IMR-90 (cell line): ENCODE measurements at regions not wholly inside any gene's neighbourhood (a gene's known extent, or its start where the extent isn't known, plus 50 kb on each side); places are given as distances from the start of the nearest gene placed in this dataset.

ENCODE experiments used
- CHD1 ChIP-seq: IDR thresholded peaks from 2 replicates; pipeline ENCODE4 v1.6.1; 2012; ENCODE audit warnings: low read depth, low read length, improper control_type of control experiment
- FOS ChIP-seq: fragments of 150-350 bp; IDR thresholded peaks from 2 replicates; pipeline ENCODE4 v1.6.1; 2016; ENCODE audit warnings: low read depth, low read length
- MAFK ChIP-seq: IDR thresholded peaks from 2 replicates; pipeline ENCODE4 v1.6.1; 2012; ENCODE audit warnings: low read depth, low read length, improper control_type of control experiment
- MXI1 ChIP-seq: IDR thresholded peaks from 2 replicates; pipeline ENCODE4 v1.6.1; 2012; ENCODE audit warnings: low read depth, mild to moderate bottlenecking, low read length, moderate library complexity, borderline replicate concordance
- POLR2A ChIP-seq: IDR thresholded peaks from 2 replicates; pipeline ENCODE4 v1.6.1; 2012; ENCODE audit warnings: mild to moderate bottlenecking, low read depth, low read length
- RAD21 ChIP-seq: IDR thresholded peaks from 2 replicates; pipeline ENCODE4 v1.6.1; 2012; ENCODE audit warnings: low read length, improper control_type of control experiment
- RCOR1 ChIP-seq: IDR thresholded peaks from 2 replicates; pipeline ENCODE4 v1.6.1; 2012; ENCODE audit warnings: mild to moderate bottlenecking, low read length, improper control_type of control experiment; ENCODE audit not compliant: insufficient replicate concordance
- USF2 ChIP-seq: fragments of 150-350 bp; IDR thresholded peaks from 2 replicates; pipeline ENCODE4 v1.6.1; 2017; ENCODE audit warnings: mild to moderate bottlenecking, antibody characterized with exemption, low read length, low read depth
- TF ChIP-seq, protein P1 (sequence below): conservative IDR thresholded peaks from 2 replicates; pipeline ENCODE4 v1.5.1; 2012; ENCODE audit warnings: mild to moderate bottlenecking, low read depth, low read length, improper control_type of control experiment

DNA sequence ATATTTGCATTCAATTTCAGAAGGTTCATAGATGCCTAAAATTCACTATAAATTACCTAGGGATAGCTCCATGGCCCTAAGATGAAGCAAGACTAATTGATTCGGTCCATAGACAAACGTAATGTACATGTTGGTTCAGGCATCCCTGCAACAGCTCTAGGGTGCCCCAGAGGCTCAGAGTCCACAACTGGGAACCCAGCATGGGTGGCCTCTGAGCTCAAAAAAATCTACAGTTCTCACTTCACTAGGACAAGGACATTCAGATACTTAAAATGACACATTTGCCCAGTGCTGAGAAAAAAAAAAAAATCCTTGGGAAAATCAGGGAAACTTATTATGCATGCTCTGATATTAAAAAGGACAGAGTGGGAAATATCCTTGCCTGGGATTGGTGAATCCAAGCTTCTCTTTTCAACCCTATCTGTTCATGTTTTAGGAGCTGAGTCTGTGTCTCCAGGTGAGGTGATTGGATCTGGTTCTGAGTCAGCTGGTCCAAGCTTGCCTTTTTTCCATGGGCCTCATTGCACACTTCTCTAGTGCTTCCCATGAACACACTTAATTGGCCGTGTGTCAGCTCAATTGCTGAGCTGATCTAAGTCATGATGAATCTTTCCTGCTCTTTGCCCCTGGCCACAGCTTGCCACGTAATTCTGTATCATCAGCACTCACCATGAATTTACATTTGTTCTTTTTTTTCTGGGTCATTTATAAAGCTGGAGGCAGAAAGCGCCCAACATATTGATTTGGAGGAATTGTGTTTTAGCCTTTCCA lies 116.3 kb upstream of the RCN1 start:
- TF ChIP-seq, protein P1, sequence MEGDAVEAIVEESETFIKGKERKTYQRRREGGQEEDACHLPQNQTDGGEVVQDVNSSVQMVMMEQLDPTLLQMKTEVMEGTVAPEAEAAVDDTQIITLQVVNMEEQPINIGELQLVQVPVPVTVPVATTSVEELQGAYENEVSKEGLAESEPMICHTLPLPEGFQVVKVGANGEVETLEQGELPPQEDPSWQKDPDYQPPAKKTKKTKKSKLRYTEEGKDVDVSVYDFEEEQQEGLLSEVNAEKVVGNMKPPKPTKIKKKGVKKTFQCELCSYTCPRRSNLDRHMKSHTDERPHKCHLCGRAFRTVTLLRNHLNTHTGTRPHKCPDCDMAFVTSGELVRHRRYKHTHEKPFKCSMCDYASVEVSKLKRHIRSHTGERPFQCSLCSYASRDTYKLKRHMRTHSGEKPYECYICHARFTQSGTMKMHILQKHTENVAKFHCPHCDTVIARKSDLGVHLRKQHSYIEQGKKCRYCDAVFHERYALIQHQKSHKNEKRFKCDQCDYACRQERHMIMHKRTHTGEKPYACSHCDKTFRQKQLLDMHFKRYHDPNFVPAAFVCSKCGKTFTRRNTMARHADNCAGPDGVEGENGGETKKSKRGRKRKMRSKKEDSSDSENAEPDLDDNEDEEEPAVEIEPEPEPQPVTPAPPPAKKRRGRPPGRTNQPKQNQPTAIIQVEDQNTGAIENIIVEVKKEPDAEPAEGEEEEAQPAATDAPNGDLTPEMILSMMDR = no peak
- TF ChIP-seq RCOR1 (no peak), RAD21 (no peak), FOS (0 out of 2 replicates have a peak, but pooled peaks have one; percentile 19), POLR2A (no peak), MXI1 (no peak), MAFK (peak; percentile 39; the same call in 1 of the 2 replicates), CHD1 (no peak), USF2 (no peak)
